ENCODE measurements at regions not wholly inside any gene's neighbourhood (a gene's known extent, or its start where the extent isn't known, plus 50 kb on each side); places are given as distances from the start of the nearest gene placed in this dataset.

DNA sequence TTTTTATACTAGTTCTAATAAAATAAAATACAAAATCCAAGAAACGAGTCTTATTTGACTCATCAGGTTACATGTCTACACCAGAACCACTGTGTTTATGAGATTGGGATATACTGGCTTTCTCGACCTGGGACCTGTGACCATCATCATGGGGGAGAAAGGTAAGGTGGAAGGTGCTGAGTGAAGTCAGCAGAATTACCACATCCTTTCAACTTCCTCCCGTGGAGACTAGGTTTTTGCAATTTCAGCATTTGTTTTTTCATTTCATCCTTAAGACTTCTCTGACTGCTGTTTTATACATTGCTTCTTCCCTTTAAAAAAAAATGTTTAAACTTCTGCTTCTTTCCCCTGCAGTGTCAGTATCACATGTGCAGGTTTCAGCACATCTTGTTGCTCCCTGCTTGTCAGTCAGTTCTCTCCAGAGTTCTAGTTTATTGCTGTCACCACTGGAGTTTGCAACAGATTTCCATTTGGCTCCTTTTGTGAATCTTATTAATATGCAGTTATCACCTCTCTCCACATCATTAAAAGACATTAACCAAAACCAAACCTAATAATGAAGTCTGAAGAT lies 60.4 kb upstream of the HAO2 start:
- DNase-seq (ENCODE audit: low read depth), result no peak

DNA sequence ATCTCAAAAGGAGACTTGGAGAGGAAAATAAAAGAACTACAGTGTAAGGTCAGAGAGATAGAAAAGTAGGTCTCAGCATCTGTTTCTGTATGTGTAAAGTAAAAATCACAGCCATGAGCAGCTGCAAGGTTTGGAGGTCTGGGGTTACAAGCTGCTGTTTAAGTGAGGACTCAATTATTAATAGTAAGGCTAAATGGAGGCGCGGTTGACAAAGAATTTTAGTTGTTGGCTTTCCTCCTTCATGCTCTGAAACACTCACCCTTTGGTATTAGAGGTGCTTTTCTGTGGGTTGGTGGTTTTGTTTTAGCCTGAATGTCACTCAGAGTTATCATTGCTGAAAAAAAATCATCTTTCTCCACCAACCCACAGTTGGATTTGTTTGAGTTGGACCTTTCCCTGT lies 59.8 kb upstream of the HAO2 start:
- DNase-seq (ENCODE audit: low read depth), result no peak

DNA sequence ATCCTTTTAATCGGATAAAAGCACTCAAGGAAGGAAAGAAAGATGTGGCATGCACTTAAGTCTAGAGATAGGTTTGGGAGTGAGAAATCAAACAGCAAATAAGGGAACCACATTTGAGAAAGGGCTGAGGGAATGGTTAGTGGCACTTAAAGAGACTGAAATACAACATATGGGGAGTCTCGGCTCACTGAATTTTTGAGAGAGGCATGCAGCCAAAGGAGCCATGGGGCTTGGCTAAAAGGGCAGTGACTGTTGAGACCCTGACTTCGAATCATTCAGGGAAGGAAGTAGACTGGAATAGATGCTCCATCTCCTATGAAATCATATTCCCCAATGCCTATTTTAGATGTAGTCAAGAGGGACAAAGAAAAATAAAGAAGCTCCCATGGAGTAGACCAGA lies 58.3 kb upstream of the HAO2 start:
- DNase-seq (ENCODE audit: low read depth), result no peak

DNA sequence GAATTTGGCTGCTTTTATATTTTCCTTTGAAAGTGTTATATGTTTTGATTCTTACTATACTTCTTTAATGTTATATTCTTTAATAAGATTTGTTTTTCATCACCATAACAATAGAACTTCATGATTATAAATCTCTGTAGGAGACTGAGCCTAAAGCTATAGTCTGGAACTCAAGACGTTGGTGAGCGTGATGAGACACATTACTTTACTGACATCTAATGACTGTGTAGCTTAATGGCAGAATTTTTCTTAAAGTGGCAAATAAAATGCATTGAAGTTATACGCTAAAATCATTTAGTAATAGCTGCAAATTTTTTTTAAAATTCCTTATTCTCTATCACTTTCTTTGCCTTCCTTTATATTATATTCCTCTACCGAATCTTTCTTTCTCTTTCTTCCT lies 56.1 kb upstream of the HAO2 start:
- no peak for DNase-seq (ENCODE audit: low read depth)

DNA sequence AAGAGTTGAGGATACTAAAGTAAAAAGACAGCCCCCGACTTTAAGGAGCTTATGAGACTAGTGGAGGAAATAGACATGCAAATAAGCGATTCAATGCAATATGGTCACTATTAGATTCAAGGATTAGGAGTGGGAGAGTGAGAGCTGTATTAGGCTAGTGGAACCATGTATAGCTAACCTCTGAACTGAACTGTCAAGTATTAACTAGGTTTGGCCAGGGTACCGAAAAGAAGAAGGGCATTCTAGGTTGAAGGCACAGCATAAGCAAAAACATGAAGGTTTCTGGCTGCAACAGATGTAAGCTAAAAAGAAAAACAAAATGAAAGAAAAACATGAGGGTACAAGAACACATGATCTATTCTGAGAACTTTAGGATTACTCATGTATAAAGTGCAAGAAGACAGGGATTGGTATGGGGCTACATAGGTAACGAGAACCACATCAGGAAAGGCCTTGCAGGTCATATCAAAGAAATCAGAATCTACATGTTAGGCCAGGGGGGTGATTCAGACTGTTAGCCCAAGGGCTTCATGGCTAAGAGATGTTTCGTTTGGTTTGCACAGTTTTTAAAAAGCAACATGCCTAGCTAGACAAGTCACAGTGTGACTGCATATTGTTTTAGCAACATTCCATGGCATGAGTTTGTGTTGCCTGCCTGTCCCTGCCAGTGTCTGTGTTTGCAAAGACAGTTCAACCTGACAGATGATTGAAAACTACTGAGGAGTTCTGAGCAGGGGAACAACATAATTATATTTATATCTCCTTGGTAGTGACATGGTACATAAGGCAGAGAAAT lies 54.4 kb upstream of the HAO2 start:
- no peak for DNase-seq (ENCODE audit: low read depth)

DNA sequence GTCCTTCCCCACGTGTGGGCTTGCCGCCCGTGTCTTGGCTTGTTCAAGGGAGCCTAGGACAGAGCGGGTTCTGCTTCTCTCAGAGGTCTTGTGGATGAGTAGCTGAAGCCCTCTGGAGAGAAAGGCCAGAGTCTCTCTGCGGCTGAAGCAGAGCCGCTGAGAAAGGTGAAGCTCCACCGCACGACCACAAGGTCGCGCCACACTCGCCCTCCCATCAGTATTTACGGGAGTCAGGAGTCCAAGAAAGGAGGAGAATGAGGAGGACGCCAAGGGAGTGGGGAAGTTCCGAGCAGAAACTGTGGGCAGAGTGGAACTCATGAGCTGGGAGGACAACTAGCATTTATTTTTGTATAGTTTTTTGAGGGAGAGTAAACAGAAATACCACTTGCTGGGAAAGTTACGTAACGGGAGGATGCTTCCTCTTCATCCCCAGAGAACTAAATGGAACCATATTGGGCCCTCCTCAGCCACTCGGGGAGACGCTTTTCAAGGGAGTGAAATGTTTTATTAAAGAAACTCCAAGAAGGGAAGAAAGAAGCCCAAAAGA lies 51.6 kb upstream of the HAO2 start:
- DNase-seq (ENCODE audit: low read depth), result no peak

DNA sequence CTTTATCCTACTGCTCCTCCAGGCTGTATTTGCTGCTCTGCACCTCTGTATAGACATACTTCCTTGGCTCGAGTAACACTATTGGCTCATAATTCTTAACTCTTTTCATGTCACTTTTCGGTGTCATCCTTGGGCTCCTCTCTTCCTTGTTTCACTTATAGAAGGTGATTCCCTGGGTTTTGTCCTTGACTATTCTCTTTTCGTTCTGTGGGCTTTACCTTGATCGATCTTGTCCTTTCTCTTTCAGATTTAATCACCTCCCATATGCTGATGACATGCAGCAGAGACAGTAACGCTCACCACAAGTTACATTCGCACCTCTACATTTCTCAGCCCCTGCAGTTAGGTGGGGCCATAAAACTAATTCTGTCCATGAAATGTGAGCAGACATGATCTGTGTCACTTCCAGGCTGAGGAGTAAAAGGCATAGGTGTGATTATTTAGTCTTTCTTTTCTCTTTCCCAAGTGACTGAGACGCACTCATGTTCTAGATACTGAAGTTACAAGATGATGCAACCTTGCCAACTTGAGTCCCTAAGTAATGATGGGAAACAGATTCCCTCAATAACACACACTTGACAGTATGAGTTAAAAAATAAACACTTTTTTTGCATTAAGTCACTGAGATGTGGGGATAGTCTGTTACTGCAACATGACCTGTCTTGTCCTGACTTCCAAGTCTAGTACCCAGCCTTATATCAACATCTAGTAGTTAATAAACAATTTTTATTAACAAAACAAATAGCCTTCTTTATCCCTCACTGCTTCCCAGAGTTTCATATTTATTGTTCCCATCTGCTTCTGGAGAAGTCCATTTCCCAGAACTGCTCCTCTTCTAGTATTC lies 49.9 kb upstream of the HAO2 start:
- DNase-seq (ENCODE audit: low read depth), result no peak

Measured in forelimb muscle (tissue), 1 donor.